Keratinocyte (primary cell): ENCODE measurements at regions not wholly inside any gene's neighbourhood (a gene's known extent, or its start where the extent isn't known, plus 50 kb on each side); places are given as distances from the start of the nearest gene placed in this dataset.
"Not testable (repeated sequence)": the region's sequence is repeated elsewhere in the genome, so short reads cannot be mapped to it uniquely, and the experiment has no call there.

Experiments used
- CTCF ChIP-seq, 3 experiments: IDR thresholded peaks in 1 of 3; conservative IDR thresholded peaks in 1 of 3; optimal IDR thresholded peaks in 1 of 3; 2 replicates in 2 of 3; 3 replicates in 1 of 3; pipeline versions ENCODE3 to v1.5.1; 2011; ENCODE audit warnings: low read length in 3 of 3, mild to moderate bottlenecking in 3 of 3, moderate library complexity in 2 of 3, control low read depth in 1 of 3, inconsistent platforms in 1 of 3; ENCODE audit not compliant: insufficient read depth in 2 of 3; ENCODE audit errors: extremely low read depth in 1 of 3
- EZH2 ChIP-seq: IDR thresholded peaks from one replicate; pipeline ENCODE4 v1.6.1; 2012; ENCODE audit warnings: inconsistent platforms, mild to moderate bottlenecking, low read length, moderate library complexity

DNA sequence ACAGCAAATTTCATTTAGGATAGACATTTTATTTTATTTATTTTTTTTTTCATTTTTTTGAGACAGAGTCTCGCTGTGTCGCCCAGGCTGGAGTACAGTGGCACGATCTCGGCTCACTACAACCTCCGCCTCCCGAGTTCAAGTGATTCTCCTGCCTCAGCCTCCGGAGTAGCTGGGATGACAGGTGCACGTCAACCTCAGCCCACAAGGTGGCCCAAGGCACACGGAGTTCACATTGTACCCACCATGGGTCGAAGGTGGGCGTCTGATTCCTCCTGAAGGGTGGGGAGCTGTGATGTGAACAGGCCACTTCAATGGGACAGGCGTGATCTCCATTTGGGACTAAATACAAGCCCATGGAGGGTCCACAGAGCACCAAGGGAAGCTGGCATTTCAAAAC, 65.0 kb upstream of the PPP2R3B start:
- TF ChIP-seq CTCF (optimal IDR thresholded peaks at IDR 0.05 in 1 of 3, IDR thresholded peaks at IDR 0.05 in 1 of 3, conservative IDR thresholded peaks at IDR 0.05 in 1 of 3; ENCODE audit: extremely low read depth in 1 of 3, insufficient read depth in 2 of 3, low read length in 3 of 3); EZH2: not testable (repeated sequence)
